Activated CD4-positive, alpha-beta T cell treated with anti-CD3 and anti-CD28 coated beads, Interleukin-2, Interleukin-6, amounts not matched to agents 100 ng/mL and 50 ng/mL, durations not matched to agents 16 hours and 8 hours (primary cell): ENCODE measurements at regions not wholly inside any gene's neighbourhood (a gene's known extent, or its start where the extent isn't known, plus 50 kb on each side); places are given as distances from the start of the nearest gene placed in this dataset.

Source experiments
- DNase-seq: peaks from one replicate; pipeline ENCODE4 v3.0.0-alpha.2; 2020

GRCh38 chr1:219467524-219467923 lies 145.4 kb downstream of the ZC3H11B start:
- peak; percentile 6 for DNase-seq

DNA sequence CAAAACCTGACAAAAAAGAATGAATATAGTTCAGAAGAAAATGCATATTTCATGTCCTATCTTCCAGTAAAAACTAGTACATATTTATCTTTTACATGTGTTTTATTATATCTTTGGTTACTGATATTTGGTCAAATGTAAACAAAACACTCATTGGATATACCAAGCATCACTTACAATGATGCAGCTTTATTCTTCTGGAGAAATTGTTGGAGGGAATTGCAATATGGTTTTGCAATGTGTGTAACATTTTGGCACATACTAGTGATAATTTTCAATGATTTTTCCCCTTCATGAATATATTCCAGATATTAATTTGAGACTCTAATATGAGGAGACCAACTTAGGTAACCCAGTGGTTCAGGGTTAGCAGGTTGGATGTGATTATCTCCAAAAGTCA lies 146.1 kb downstream of the ZC3H11B start:
- DNase-seq = no peak

GRCh38 chr1:219465212-219466093 lies 147.5 kb downstream of the ZC3H11B start:
- DNase-seq = peak; percentile 83

DNA sequence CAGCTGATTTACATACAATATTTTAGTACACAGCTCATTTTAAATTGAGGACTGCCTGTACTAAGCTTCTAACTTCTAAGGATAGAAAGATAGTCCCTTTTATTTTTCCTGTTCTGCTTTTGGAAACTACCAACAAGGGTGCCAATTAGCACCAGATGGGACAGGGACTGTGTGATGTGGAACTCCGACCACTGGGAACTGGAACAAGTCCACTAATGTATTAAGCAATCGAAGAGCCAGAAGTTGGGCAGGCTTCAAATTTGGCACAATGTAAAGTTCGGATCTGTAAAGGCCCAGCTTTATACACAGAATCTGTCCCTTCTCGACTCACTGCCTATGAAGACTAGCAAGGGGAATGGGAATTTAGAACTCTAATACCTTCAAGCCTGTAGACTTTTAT lies 149.3 kb downstream of the ZC3H11B start:
- no peak for DNase-seq

DNA sequence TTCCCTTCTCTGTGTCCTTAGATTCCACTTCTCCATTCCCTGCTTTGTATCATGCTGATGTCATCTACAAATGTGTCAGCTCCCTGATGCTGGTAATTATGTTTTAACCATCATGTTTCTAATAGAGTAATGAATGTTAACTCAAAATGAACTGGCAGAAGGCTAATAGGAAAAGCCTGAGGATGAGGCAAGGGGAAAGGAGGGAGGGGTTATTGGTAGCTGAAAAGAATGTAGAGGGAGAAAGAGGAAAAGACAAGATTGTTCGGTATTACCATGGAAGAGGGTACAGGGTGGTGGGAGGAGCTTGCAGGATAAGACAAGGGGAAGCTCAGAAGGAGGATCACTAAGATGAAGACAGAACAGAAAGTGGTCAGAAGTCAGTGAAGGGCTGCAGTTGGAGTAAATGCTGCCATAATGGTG lies 150.9 kb downstream of the ZC3H11B start:
- no peak for DNase-seq

DNA sequence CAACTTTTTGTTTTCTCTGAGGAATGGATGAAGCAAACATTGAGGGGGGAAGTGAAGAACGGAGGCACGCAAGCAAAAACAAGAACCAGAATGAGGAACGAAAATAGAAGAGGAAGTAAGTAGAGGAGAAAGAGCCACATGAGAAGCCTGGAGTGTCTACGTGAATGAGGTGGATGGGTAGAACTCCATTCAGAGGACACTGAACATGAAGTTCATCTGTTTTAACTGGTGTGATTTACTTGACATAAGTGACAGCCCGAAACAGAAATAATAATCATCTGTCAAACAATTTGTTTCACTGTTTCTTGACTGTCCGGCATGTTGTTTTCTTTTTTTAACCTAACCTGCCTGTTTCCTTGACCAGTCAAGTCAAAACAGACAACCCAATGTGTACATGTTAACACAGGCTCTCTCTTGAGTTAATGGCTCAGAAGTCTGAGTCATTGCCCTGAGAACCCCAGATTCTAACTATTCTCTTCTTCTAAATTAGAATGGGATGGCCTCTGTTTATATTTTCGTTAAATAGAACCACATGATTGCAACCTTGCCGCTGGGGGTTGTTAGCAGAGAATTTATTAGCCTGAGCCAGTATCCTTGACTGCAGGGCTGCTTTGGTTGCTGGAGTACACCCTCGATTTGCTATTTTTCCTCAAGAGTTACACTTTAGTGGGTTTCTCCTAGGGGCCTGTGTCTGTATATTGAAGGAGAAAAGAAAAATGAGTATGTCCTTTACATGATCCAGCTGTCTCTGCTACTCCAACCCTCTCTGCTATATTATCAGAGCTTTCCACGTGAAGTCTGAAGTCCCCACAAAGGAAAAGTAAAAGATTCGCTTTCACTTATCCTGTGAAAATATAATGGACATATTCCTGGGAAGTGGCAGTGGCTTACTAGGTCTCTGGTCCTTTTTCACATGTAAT lies 151.7 kb downstream of the ZC3H11B start:
- peak; percentile 15 for DNase-seq

- DNase-seq = no peak
Measured at GRCh38 chr1:219460081-219460895, 152.6 kb downstream of the ZC3H11B start.

GRCh38 chr1:219459351-219460080 lies 153.4 kb downstream of the ZC3H11B start:
- no peak for DNase-seq

- no peak for DNase-seq
Measured at GRCh38 chr1:219446288-219446687, 166.6 kb downstream of the ZC3H11B start.

DNA sequence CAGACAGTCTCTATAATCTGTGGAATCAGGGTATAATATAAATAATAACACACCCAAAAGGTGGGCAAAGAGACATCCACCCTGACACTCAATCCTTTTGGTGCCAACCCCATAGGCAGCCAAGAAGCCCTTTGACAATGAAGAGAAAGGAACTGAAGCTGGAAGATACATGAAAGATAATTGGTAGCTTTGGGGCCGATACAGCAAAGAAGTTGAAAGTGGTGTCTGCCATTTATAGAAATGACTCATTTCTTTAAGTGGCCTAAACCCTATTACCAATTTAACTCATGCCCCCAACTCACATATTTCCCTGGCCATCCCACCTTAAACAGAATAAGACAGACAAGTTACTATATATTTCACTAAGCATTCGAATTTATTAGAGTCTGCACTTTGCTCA lies 167.0 kb downstream of the ZC3H11B start:
- DNase-seq = no peak

- no peak for DNase-seq
Measured at GRCh38 chr1:219444474-219444873, 168.4 kb downstream of the ZC3H11B start.

DNA sequence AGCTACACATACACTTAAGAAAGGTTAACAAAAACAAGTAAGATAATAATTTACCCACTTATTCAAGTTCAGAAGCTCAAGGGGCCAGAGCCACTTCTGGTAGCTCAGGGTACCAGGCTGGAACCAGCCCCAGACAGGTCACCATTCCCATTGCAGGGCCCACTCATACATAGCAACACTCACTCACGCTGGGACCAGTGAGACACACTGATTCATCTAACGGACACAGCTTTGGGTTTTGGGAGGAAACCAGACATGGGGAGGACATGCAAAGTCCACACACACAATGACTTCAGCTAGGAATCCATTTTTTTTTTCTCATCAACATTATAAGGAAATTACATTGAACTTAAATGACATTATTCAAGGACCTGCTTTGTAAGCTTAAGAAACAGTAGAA lies 169.1 kb downstream of the ZC3H11B start:
- no peak for DNase-seq

GRCh38 chr1:219442611-219443061 lies 170.3 kb downstream of the ZC3H11B start:
- DNase-seq = no peak

DNA sequence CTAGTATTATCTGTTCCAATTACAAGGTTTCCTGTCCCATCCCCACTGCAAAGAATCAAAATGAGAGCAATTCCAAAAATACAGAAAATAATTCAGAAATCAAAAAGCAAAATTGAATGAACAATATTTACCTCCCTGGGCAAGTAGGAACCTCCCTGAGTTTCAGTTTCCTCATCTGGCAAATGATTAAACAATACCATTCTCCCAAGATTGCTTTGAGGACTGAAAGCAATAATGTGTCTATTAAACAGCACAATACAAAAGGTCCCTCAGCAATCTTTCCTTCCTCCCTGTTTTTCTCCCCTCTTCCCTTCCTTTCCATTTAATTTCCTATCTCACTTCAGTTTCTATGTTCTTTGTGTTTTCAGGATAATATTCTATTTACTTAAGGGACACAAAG lies 171.0 kb downstream of the ZC3H11B start:
- DNase-seq = no peak

GRCh38 chr1:219439376-219439775 lies 173.5 kb downstream of the ZC3H11B start:
- DNase-seq = no peak

DNA sequence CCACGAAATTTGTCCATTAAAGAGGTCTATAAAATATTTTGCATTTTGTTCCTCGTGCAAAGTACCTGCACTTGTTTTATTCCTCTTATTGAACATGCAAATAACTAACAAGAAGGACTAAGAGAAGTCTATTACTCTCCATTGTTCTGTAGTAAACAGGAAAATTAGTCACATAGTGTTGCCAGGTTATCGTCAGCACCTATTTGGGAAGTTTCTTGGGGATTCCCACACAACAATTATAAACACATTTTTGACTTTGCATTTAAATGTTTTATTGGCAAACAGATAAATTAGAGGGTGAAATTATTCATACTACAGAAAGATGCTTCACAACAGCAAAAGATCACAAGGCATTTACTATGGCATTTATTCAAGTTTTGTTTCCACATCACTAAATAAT lies 174.5 kb downstream of the ZC3H11B start:
- no peak for DNase-seq

GRCh38 chr1:219434923-219435297 lies 178.0 kb downstream of the ZC3H11B start:
- DNase-seq = no peak

DNA sequence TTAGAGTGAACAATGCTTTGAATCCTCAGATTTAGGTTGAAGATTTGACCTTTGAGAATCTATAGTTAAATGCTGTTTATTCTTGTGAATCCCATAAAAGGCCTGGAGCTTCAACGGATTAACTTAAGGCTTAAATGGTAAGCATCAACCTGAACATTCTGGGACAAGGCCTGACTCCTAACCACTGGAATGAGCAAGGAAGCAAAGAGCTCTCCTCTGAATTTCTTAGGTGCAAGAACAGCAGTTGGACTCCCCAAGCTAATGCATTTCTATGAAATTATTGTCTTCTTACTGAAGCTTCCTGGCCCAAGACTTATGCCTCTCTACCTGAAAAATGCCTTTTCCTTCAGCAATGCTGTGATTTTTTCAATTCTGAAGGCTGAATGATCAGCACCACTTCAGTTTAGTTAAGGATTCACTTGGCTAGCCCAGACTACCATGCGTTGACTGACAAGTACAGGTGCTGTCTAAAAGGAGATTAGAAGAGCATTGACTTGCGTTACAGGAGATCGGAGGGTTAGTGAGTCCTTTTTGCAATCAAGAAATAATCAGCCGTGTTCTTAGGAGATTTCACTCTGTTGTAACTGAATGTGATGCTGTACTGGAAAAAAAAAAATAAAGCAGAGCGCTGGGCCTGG lies 178.5 kb downstream of the ZC3H11B start:
- DNase-seq = no peak

- DNase-seq = no peak
Measured at GRCh38 chr1:219433496-219434131, 179.3 kb downstream of the ZC3H11B start.

GRCh38 chr1:219433001-219433400 lies 179.9 kb downstream of the ZC3H11B start:
- no peak for DNase-seq

DNA sequence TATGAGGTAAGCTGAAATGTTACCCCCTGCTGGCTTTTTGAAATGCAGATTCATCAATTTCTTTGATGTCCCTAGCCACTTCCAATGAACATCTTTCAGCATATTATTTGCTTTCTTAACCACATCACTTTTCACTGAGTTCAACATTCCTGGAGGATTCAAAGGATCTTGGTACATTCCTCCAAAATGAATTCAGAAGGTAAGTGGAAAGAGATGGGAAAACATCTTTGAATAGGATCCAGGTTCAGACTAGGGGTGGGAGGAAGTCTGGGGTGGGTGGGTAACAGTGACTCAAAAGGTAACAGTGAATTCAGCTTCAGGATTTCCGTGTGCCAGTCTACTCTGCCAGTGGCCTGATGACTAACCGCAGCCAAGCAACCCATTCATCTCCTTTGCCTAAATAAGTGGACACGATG lies 180.7 kb downstream of the ZC3H11B start:
- peak; percentile 43 for DNase-seq
